ENCODE measurements at regions not wholly inside any gene's neighbourhood (a gene's known extent, or its start where the extent isn't known, plus 50 kb on each side); places are given as distances from the start of the nearest gene placed in this dataset.

DNA sequence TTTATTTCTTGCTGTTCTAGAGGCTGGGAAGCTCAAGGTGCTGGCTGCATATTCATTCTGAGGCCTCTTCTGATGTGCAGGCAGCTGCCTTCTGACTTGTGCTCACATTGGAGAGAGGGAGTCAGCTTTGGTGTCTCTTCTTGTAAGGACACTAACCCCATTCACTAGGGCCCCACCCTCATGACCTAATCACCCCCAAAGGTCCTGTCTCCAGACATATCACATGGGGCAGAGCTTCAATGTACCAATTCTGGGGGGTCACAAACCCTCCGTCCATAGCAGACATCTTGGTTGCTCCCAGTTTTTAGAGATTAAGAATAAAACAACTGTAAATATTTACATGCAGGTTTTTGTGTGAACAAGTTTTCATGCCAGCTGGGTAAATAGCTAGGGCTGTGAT lies 109.1 kb downstream of the RTP5 start:
- TF ChIP-seq POLR2A (IDR thresholded peaks at IDR 0.05), result no peak
- TF ChIP-seq, protein P1, sequence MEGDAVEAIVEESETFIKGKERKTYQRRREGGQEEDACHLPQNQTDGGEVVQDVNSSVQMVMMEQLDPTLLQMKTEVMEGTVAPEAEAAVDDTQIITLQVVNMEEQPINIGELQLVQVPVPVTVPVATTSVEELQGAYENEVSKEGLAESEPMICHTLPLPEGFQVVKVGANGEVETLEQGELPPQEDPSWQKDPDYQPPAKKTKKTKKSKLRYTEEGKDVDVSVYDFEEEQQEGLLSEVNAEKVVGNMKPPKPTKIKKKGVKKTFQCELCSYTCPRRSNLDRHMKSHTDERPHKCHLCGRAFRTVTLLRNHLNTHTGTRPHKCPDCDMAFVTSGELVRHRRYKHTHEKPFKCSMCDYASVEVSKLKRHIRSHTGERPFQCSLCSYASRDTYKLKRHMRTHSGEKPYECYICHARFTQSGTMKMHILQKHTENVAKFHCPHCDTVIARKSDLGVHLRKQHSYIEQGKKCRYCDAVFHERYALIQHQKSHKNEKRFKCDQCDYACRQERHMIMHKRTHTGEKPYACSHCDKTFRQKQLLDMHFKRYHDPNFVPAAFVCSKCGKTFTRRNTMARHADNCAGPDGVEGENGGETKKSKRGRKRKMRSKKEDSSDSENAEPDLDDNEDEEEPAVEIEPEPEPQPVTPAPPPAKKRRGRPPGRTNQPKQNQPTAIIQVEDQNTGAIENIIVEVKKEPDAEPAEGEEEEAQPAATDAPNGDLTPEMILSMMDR (IDR thresholded peaks at IDR 0.05), result no peak

Measured in adrenal gland (tissue), 5 donors.